Astrocyte (in vitro differentiated cells and primary cell): ENCODE measurements at regions not wholly inside any gene's neighbourhood (a gene's known extent, or its start where the extent isn't known, plus 50 kb on each side); places are given as distances from the start of the nearest gene placed in this dataset.

Source experiments
- DNase-seq: peaks from one replicate; pipeline ENCODE4 v3.0.0-alpha.2; 2010; ENCODE audit warnings: low read depth
- FAIRE-seq: peaks from 2 replicates; lab custom pipeline; 2011; peaks lifted over from hg19 to GRCh38; lab: Jason Lieb, UNC
- H2AFZ ChIP-seq: 2 replicates; pipeline ENCODE4 v1.6.0; 2012; ENCODE audit warnings: low read depth, low read length, inconsistent platforms
- H3K27ac ChIP-seq: 2 replicates; pipeline ENCODE4 v1.5.1; 2011; ENCODE audit warnings: low read depth, low read length, inconsistent platforms
- H3K27me3 ChIP-seq: 2 replicates; pipeline ENCODE4 v1.6.0; 2011; ENCODE audit warnings: low read length, inconsistent platforms; ENCODE audit not compliant: insufficient read depth
- H3K36me3 ChIP-seq: 2 replicates; pipeline ENCODE4 v1.5.1; 2011; ENCODE audit warnings: low read length, inconsistent platforms; ENCODE audit not compliant: insufficient read depth
- H3K4me1 ChIP-seq: 2 replicates; pipeline ENCODE4 v1.5.1; 2011; ENCODE audit warnings: low read length, inconsistent platforms; ENCODE audit not compliant: insufficient read depth
- H3K4me2 ChIP-seq: 2 replicates; pipeline ENCODE4 v1.6.0; 2012; ENCODE audit warnings: low read length, inconsistent platforms
- H3K4me3 ChIP-seq: 2 replicates; pipeline ENCODE4 v1.5.1; 2011; ENCODE audit warnings: low read depth, mild to moderate bottlenecking, low read length, inconsistent platforms; ENCODE audit not compliant: insufficient read depth
- H3K79me2 ChIP-seq: 2 replicates; pipeline ENCODE4 v1.6.0; 2012; ENCODE audit warnings: mild to moderate bottlenecking, low read length, inconsistent platforms; ENCODE audit not compliant: insufficient read depth
- H3K9ac ChIP-seq: 2 replicates; pipeline ENCODE4 v1.6.0; 2012; ENCODE audit warnings: mild to moderate bottlenecking, low read length, inconsistent platforms
- H3K9me3 ChIP-seq: 2 replicates; pipeline ENCODE4 v1.5.1; 2012; ENCODE audit warnings: low read depth, mild to moderate bottlenecking, low read length, inconsistent platforms; ENCODE audit not compliant: insufficient read depth
- H4K20me1 ChIP-seq: 2 replicates; pipeline ENCODE4 v1.6.0; 2012; ENCODE audit warnings: low read length, inconsistent platforms; ENCODE audit not compliant: insufficient read depth
- H3K27ac Mint-ChIP-seq: one replicate; pipeline ENCODE4 v1.8.0; 2021; ENCODE audit warnings: mild to moderate bottlenecking, mixed read lengths; ENCODE audit not compliant: unreplicated experiment
- H3K27me3 Mint-ChIP-seq: one replicate; pipeline ENCODE4 v1.8.0; 2021; ENCODE audit warnings: low read depth, mixed read lengths; ENCODE audit not compliant: unreplicated experiment
- H3K36me3 Mint-ChIP-seq: one replicate; pipeline ENCODE4 v1.8.0; 2021; ENCODE audit warnings: low read depth, mixed read lengths; ENCODE audit not compliant: unreplicated experiment
- H3K4me1 Mint-ChIP-seq: one replicate; pipeline ENCODE4 v1.8.0; 2021; ENCODE audit warnings: low read depth, mixed read lengths; ENCODE audit not compliant: unreplicated experiment
- H3K4me3 Mint-ChIP-seq: one replicate; pipeline ENCODE4 v1.8.0; 2021; ENCODE audit warnings: mild to moderate bottlenecking, moderate library complexity, mixed read lengths; ENCODE audit not compliant: unreplicated experiment
- H3K9me3 Mint-ChIP-seq: one replicate; pipeline ENCODE4 v1.8.0; 2021; ENCODE audit warnings: mild to moderate bottlenecking, mixed read lengths; ENCODE audit not compliant: unreplicated experiment
- CTCF ChIP-seq: IDR thresholded peaks from 2 replicates; pipeline ENCODE4 v1.5.1; 2011; ENCODE audit warnings: low read depth, mild to moderate bottlenecking, inconsistent platforms, low read length, moderate library complexity; ENCODE audit not compliant: insufficient read depth
- EZH2 ChIP-seq: IDR thresholded peaks from 2 replicates; pipeline ENCODE4 v1.6.1; 2012; ENCODE audit warnings: mild to moderate bottlenecking, low read length, inconsistent platforms; ENCODE audit not compliant: insufficient read depth

GRCh38 chr13:103497404-103497803 is 431.2 kb upstream of the SLC10A2 start:
- DNase-seq (no peak), FAIRE-seq (no peak)
- Histone ChIP-seq H3K4me1 (no peaks in the 10 kb centered on the region), H3K4me3 (no peak overlapping the region), H4K20me1 (no peaks in the 10 kb centered on the region), H3K4me2 (no peak overlapping the region), H3K27ac (no peak overlapping the region), H3K79me2 (no peaks in the 10 kb centered on the region), H3K36me3 (no peaks in the 10 kb centered on the region), H2AFZ (no peak overlapping the region), H3K9ac (no peak overlapping the region), H3K27me3 (no peaks in the 10 kb centered on the region), H3K9me3 (no peaks in the 10 kb centered on the region)
- Mint-ChIP-seq H3K4me1 (peaks cover 3% of the 10 kb centered on the region), H3K36me3 (no peaks in the 10 kb centered on the region), H3K4me3 (no peak overlapping the region), H3K27me3 (no peaks in the 10 kb centered on the region), H3K9me3 (peaks cover 6% of the 10 kb centered on the region), H3K27ac (no peak overlapping the region)
- TF ChIP-seq CTCF, result no peak
- no peak for TF ChIP-seq EZH2

GRCh38 chr13:103487841-103488240 is 421.6 kb upstream of the SLC10A2 start:
- H3K9ac ChIP-seq, result no peak overlapping the region
- no peaks in the 10 kb centered on the region for H3K9me3 ChIP-seq
- Mint-ChIP-seq H3K4me1 (no peaks in the 10 kb centered on the region), H3K4me3 (no peak overlapping the region), H3K36me3 (no peaks in the 10 kb centered on the region), H3K9me3 (peaks cover 1% of the 10 kb centered on the region), H3K27me3 (no peaks in the 10 kb centered on the region), H3K27ac (no peak overlapping the region)
- no peaks in the 10 kb centered on the region for H4K20me1 ChIP-seq
- DNase-seq (no peak), FAIRE-seq (no peak)
- no peak overlapping the region for H3K4me2 ChIP-seq
- no peaks in the 10 kb centered on the region for H3K36me3 ChIP-seq
- H3K27ac ChIP-seq, result no peak overlapping the region
- no peaks in the 10 kb centered on the region for H3K27me3 ChIP-seq
- TF ChIP-seq EZH2 (no peak), CTCF (no peak)
- H2AFZ ChIP-seq, result no peak overlapping the region
- no peak overlapping the region for H3K4me3 ChIP-seq
- H3K4me1 ChIP-seq, result no peaks in the 10 kb centered on the region
- no peaks in the 10 kb centered on the region for H3K79me2 ChIP-seq

GRCh38 chr13:103473081-103473480 is 406.9 kb upstream of the SLC10A2 start:
- Mint-ChIP-seq H3K9me3 (no peaks in the 10 kb centered on the region), H3K27ac (no peak overlapping the region), H3K4me1 (peaks cover 7% of the 10 kb centered on the region), H3K36me3 (no peaks in the 10 kb centered on the region), H3K27me3 (no peaks in the 10 kb centered on the region), H3K4me3 (no peak overlapping the region)
- H3K79me2 ChIP-seq, result no peaks in the 10 kb centered on the region
- H2AFZ ChIP-seq, result no peak overlapping the region
- TF ChIP-seq EZH2 (no peak), CTCF (no peak)
- no peak overlapping the region for H3K4me2 ChIP-seq
- H3K4me1 ChIP-seq, result no peaks in the 10 kb centered on the region
- H3K4me3 ChIP-seq, result no peak overlapping the region
- H3K9me3 ChIP-seq, result no peaks in the 10 kb centered on the region
- no peaks in the 10 kb centered on the region for H3K27me3 ChIP-seq
- H3K27ac ChIP-seq, result no peak overlapping the region
- FAIRE-seq, result no peak
- H3K36me3 ChIP-seq, result no peaks in the 10 kb centered on the region
- no peak overlapping the region for H3K9ac ChIP-seq
- no peak for DNase-seq
- no peaks in the 10 kb centered on the region for H4K20me1 ChIP-seq
